Fibroblast of lung (primary cell): ENCODE measurements at regions not wholly inside any gene's neighbourhood (a gene's known extent, or its start where the extent isn't known, plus 50 kb on each side); places are given as distances from the start of the nearest gene placed in this dataset.

Source experiments
- EZH2 ChIP-seq: IDR thresholded peaks from 2 replicates; pipeline ENCODE4 v1.5.1; 2012; ENCODE audit warnings: low read length, control low read depth, mild to moderate bottlenecking; ENCODE audit errors: missing control alignments
- TF ChIP-seq, protein P1 (sequence below), 2 donors: IDR thresholded peaks in 1 of 2; conservative IDR thresholded peaks in 1 of 2; 1 replicate in 1 of 2; 2 replicates in 1 of 2; pipeline ENCODE4 v1.5.1; 2011 to 2012; ENCODE audit warnings: low read length in 2 of 2, control low read depth in 1 of 2, inconsistent platforms in 1 of 2, low read depth in 1 of 2, mild to moderate bottlenecking in 1 of 2

DNA sequence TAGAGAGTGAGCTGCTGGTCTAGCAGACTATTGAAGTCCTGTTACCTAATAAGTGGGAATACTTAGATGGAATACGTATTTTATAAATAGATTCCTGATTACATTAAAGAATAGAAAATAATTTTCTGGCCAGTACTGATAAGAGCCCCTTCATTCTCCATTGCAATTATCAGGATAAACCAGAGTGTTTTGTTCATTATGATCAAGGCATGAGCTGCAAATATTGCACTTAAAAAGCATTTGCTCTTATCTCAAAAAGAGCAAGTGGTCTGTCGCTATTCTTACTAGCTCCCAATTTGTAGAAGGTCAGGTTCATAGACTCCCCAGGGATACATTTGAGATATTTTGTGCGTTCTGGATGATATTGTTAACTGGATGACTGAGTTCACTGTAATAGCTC, 73.1 kb upstream of the PLCB4 start:
- TF ChIP-seq, protein P1, sequence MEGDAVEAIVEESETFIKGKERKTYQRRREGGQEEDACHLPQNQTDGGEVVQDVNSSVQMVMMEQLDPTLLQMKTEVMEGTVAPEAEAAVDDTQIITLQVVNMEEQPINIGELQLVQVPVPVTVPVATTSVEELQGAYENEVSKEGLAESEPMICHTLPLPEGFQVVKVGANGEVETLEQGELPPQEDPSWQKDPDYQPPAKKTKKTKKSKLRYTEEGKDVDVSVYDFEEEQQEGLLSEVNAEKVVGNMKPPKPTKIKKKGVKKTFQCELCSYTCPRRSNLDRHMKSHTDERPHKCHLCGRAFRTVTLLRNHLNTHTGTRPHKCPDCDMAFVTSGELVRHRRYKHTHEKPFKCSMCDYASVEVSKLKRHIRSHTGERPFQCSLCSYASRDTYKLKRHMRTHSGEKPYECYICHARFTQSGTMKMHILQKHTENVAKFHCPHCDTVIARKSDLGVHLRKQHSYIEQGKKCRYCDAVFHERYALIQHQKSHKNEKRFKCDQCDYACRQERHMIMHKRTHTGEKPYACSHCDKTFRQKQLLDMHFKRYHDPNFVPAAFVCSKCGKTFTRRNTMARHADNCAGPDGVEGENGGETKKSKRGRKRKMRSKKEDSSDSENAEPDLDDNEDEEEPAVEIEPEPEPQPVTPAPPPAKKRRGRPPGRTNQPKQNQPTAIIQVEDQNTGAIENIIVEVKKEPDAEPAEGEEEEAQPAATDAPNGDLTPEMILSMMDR (conservative IDR thresholded peaks at IDR 0.05 in 1 of 2, IDR thresholded peaks at IDR 0.05 in 1 of 2; ENCODE audit: low read depth in 1 of 2, low read length in 2 of 2): no peak
- no peak for TF ChIP-seq EZH2
